GM21381 (cell line): ENCODE measurements at regions not wholly inside any gene's neighbourhood (a gene's known extent, or its start where the extent isn't known, plus 50 kb on each side); places are given as distances from the start of the nearest gene placed in this dataset.

ENCODE experiments used
- ATAC-seq: cut with Tn5 transposase; IDR thresholded peaks from one replicate; pipeline ENCODE4 v1.9.1; 2021; ENCODE audit warnings: mild to moderate bottlenecking, moderate library complexity; ENCODE audit not compliant: unreplicated experiment

DNA sequence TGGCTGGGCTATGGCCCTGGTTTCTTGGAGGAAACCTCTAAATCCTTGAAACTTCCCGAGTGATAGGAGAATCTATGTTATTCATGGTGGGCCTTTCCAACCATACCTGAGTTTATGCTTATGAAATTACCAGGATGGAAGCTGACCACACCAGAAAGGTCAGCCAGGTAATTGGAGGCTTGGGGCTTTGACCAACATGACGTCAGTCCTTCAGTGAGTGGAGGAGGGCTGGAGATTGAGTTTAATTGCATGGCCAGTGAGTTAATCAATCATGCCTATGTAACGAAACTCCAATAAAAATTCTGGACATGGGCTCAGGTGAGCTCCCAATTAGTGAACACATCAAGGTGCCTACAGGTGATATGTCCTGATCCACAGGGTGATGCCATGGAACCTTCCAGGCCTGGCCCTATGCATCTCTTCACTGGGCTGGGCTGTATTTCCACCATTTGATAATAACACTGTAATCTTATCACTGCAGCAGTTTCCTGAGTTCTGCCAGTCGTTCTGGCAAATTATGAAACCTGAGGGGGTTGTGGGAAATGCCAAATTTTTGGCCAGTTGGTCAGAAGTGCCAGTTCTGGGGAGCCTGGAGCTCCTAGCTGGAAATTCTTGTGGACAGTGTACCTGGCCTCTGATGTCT is 106.5 kb downstream of the CDH26 start:
- ATAC-seq, result no peak

GRCh38 chr20:60065741-60066437 is 107.7 kb downstream of the CDH26 start:
- ATAC-seq, result no peak

DNA sequence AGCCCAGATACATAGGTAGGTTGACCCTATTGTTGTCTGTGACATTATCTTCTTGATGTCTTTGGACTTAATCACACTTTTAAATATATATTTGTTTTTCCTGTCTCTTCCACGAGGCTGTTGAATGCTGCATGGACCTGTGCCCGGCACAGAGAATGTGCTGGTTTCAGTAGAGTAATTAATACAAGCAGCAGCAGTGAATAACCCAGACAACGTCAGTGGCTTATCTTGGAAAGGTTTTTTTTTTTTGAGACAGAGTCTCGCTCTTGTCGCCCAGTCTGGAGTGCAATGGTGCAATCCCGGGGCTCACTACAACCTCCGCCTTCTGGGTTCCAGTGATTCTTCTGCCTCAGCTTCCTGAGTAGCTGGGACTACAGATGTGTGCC is 108.2 kb downstream of the CDH26 start:
- no peak for ATAC-seq

- no peak for ATAC-seq
These were observed 110.3 kb downstream of the CDH26 start for GRCh38 chr20:60068509-60068908.

- no peak for ATAC-seq
These were observed 111.4 kb downstream of the CDH26 start for GRCh38 chr20:60069656-60070055.

DNA sequence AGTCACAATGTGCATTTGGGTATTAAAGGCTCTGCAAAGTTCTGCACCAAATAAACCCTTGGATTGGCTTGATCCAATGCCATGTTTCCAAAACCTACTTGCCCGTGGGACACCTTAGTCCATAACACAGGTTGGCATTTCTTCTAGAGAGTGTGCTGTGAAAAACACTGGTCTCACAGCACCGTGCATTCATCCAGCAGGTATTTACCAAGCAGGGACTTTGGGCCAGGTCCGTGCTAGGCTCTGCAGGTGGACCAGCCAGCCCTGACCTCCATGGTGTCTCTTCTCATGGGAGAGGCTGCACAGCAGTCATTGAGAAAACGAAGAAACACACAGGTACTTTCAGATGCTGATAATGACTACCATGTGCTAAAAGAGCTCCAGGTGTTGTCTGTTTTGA is 112.6 kb downstream of the CDH26 start:
- no peak for ATAC-seq

DNA sequence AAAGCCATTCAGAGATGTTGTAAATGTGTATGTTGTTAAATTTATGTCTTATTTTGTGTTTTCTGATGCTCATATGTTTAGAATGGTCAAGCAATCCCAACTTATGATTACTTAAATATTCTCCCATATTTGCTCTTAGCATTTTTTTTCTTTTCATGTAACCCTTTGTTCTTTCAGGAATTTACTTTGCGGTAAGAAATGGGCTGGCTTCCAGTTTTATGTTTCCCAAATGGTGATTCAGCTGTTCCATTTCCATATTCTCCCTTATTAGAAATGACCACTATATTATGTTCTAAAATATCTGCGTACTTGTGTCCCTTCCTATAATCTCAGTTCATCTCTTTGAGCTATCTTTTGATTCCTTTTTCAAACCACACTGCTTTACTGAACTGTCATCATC is 113.7 kb downstream of the CDH26 start:
- ATAC-seq, result no peak

DNA sequence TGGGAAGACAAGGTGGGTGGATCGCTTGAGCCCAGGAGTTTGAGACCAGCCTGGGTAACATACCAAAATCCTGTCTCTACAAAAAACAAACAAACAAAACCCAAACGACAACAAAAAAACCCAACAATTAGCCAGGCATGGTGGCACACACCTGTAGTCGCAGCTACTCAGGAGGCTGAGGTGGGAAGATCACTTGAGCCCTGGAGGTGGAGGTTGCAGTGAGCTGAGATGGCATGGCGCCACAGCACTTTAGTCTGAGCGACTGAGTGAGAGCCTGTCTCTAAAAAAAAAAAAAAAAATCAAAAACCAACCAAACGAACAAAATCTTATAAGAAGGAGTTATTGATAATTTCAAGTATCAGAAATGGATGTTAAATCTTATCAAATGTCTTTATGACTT is 114.9 kb downstream of the CDH26 start:
- no peak for ATAC-seq

DNA sequence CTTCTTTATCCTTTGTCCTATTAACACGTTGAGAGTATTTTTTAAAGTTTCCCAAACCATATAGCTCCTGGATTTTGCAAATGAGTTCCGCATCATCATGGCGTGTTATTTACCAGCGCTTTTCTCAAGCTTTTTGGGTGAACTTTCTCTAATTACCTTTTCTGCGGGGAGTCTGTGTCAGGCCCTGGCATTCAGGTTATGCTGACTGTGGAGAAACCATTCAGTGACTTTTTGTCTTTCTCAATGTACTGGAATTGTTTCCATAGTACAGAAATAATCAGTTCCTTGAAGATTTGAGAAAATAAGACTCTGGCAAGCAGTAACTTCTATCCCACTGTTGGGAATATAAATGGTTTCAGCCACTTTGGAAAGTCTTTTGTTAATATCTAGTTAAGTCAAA is 115.3 kb downstream of the CDH26 start:
- ATAC-seq, result no peak

- ATAC-seq, result no peak
These were observed 116.1 kb downstream of the CDH26 start for GRCh38 chr20:60074276-60074675.

GRCh38 chr20:60078351-60079250 is 120.4 kb downstream of the CDH26 start:
- ATAC-seq, result no peak

DNA sequence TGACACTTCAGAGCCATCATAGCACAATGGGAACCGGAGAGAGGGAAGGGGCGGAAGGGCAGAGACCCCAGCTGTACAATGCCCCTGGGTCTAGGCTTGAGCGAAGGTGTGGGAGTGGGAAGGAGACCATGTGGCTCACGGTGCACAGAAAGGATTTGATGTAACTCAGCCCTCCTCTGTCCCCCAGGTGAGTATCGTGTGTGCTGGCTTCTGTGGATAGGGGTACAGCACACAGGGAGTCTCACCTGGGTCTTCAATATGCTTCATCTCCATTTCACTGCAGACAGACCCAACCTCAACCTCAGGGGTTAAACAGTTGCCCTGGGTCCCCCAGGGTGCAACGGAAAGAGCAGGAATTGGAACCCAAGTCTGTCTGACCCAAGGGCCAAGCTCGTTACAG is 122.2 kb downstream of the CDH26 start:
- ATAC-seq, result no peak

DNA sequence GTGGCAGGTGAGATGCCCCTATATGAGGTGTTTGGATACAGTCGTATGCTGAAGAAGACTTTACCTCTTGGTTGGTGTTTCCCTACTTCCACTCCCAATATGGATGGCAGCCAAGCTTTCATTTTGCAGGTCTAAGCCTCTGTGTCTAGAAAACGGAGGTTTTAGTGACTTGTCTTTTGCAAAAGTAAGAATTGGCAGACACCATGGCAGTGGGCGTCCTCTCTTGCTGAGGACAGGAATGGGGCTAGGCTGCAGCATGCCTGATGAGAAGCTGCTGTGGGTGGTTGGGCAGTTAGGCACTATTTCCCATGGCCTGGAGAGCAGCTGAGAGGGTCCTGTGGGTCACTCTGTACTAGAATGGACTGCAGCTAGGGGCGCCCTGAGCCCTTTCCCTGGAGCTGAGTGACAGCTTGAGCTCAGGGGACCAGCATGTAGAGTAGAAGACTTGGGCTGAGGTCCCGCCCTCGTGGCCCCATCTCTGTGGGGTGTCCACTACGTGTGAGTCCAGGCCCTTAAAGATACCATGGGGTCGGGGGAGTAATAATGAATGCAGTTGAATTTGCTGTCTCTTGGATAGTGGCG is 127.4 kb downstream of the CDH26 start:
- ATAC-seq, result no peak

- ATAC-seq, result no peak
These were observed 128.8 kb downstream of the CDH26 start for GRCh38 chr20:60086821-60087562.

- ATAC-seq, result no peak
These were observed 129.4 kb downstream of the CDH26 start for GRCh38 chr20:60087563-60088105.

DNA sequence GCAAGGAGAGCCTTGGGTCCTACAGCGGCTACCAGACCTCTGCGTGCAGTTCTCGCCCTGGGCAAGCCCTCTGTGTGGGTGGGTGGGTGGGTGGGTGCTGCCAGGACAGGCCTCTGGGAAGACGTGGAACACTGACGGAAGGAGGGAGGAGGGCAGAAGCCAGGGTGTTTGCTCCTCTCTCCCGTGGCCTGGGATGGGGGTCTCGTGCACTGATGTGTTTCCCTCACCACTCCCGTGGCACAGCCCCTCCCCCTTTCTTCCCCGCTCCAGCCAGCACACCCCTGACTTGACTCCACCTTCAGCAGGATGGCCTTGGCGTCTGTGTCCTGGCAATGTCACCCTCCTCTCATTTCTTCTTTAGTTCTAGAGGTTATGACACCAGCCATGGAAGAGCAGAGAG is 130.0 kb downstream of the CDH26 start:
- no peak for ATAC-seq

- no peak for ATAC-seq
These were observed 132.4 kb downstream of the CDH26 start for GRCh38 chr20:60090631-60091030.

- no peak for ATAC-seq
These were observed 133.1 kb downstream of the CDH26 start for GRCh38 chr20:60091305-60091704.

DNA sequence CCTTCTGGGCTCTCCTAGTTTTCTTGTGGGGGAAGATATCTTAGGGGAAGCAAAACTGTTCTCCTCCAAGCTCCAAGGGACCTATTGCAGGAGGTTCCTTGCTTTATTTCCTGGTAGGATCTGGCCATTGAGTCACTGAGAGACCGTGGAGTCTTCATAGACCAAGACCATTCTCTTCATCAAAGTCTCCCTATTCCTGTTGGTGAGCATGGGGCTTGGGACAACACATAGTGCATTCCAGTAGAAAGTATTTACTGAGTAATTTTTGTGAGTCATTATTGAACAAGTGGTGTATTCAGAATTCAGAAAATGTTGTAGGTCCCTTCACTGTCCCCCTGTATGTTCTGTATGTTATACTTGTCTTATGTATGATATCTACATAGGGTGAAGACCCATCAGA is 133.6 kb downstream of the CDH26 start:
- no peak for ATAC-seq

- ATAC-seq, result no peak
These were observed 134.5 kb downstream of the CDH26 start for GRCh38 chr20:60092729-60093128.

GRCh38 chr20:60095456-60095855 is 137.2 kb downstream of the CDH26 start:
- no peak for ATAC-seq
